C1 segment of cervical spinal cord (tissue), 14 donors: ENCODE measurements at regions not wholly inside any gene's neighbourhood (a gene's known extent, or its start where the extent isn't known, plus 50 kb on each side); places are given as distances from the start of the nearest gene placed in this dataset.

Source experiments
- DNase-seq, 14 donors: peaks; one replicate each; lab custom pipeline; 2025; lab: John Stamatoyannopoulos, UW

GRCh38 chr9:103757062-103757461, 337.0 kb upstream of the SMC2 start:
- DNase-seq, result no peak

GRCh38 chr9:103761466-103761865, 332.6 kb upstream of the SMC2 start:
- no peak for DNase-seq

- DNase-seq, result no peak
Observed at GRCh38 chr9:103789686-103790085, 304.4 kb upstream of the SMC2 start.

GRCh38 chr9:103798620-103799019, 295.5 kb upstream of the SMC2 start:
- DNase-seq, result no peak

GRCh38 chr9:103799959-103800358, 294.1 kb upstream of the SMC2 start:
- no peak for DNase-seq

- no peak for DNase-seq
Observed at GRCh38 chr9:103802068-103802467, 292.0 kb upstream of the SMC2 start.

- no peak for DNase-seq
Observed at GRCh38 chr9:103803245-103803644, 290.9 kb upstream of the SMC2 start.

GRCh38 chr9:103804077-103804735, 289.9 kb upstream of the SMC2 start:
- DNase-seq, result no peak

- no peak for DNase-seq
Observed at GRCh38 chr9:103809745-103810144, 284.4 kb upstream of the SMC2 start.

GRCh38 chr9:103811462-103811861, 282.6 kb upstream of the SMC2 start:
- DNase-seq, result no peak

- no peak for DNase-seq
Observed at GRCh38 chr9:103816146-103816545, 278.0 kb upstream of the SMC2 start.

- no peak for DNase-seq
Observed at GRCh38 chr9:103819936-103820335, 274.2 kb upstream of the SMC2 start.

GRCh38 chr9:103821115-103821514, 273.0 kb upstream of the SMC2 start:
- DNase-seq, result no peak

GRCh38 chr9:103837940-103838339, 256.2 kb upstream of the SMC2 start:
- DNase-seq, result no peak

- no peak for DNase-seq
Observed at GRCh38 chr9:103839197-103839596, 254.9 kb upstream of the SMC2 start.

GRCh38 chr9:103867886-103868285, 226.2 kb upstream of the SMC2 start:
- no peak for DNase-seq

GRCh38 chr9:103872811-103873210, 221.3 kb upstream of the SMC2 start:
- no peak for DNase-seq

GRCh38 chr9:103881419-103881818, 212.7 kb upstream of the SMC2 start:
- DNase-seq, result no peak

- no peak for DNase-seq
Observed at GRCh38 chr9:103889989-103890388, 204.1 kb upstream of the SMC2 start.

GRCh38 chr9:103894184-103894583, 199.9 kb upstream of the SMC2 start:
- no peak for DNase-seq

GRCh38 chr9:103898550-103898949, 195.6 kb upstream of the SMC2 start:
- no peak for DNase-seq

GRCh38 chr9:103899866-103900265, 194.2 kb upstream of the SMC2 start:
- DNase-seq, result no peak

- no peak for DNase-seq
Observed at GRCh38 chr9:103900466-103900865, 193.6 kb upstream of the SMC2 start.

- no peak for DNase-seq
Observed at GRCh38 chr9:103902263-103902662, 191.8 kb upstream of the SMC2 start.
